Fibroblast of lung (primary cell): ENCODE measurements at regions not wholly inside any gene's neighbourhood (a gene's known extent, or its start where the extent isn't known, plus 50 kb on each side); places are given as distances from the start of the nearest gene placed in this dataset.

Experiments used
- DNase-seq, 2 donors: peaks; one replicate each; pipeline versions ENCODE4 v3.0.0 to v3.0.0-alpha.2; 2010; ENCODE audit warnings: low read depth in 2 of 2
- H2AFZ ChIP-seq: 2 replicates; pipeline ENCODE4 v1.5.1; 2012; ENCODE audit warnings: low read length, control low read depth, inconsistent platforms
- H3K27ac ChIP-seq: 2 replicates; pipeline ENCODE4 v1.5.1; 2011; ENCODE audit warnings: low read length, control low read depth; ENCODE audit not compliant: insufficient read depth
- H3K27me3 ChIP-seq: 2 replicates; pipeline ENCODE4 v1.5.1; 2011; ENCODE audit warnings: mild to moderate bottlenecking, low read length; ENCODE audit not compliant: control insufficient read depth, insufficient read depth
- H3K36me3 ChIP-seq: 2 replicates; pipeline ENCODE4 v1.5.1; 2011; ENCODE audit warnings: low read length; ENCODE audit not compliant: control insufficient read depth, insufficient read depth
- H3K4me1 ChIP-seq: 2 replicates; pipeline ENCODE4 v1.5.1; 2011; ENCODE audit warnings: low read length; ENCODE audit not compliant: control insufficient read depth, insufficient read depth; ENCODE audit errors: extremely low read depth
- H3K4me2 ChIP-seq: 2 replicates; pipeline ENCODE4 v1.5.1; 2011; ENCODE audit warnings: low read length, control low read depth; ENCODE audit not compliant: insufficient read depth; ENCODE audit errors: extremely low read depth
- H3K4me3 ChIP-seq, 4 experiments: fragments of 200-600 bp in 1 of 4; sonication (generic) in 1 of 4; replicated peaks in 1 of 4; 2 replicates each; pipeline ENCODE4 v1.5.1; 2011 to 2016; ENCODE audit warnings: low read length in 4 of 4, low read depth in 3 of 4, mild to moderate bottlenecking in 3 of 4, control low read depth in 2 of 4, inconsistent platforms in 1 of 4, mixed read lengths in 1 of 4; ENCODE audit not compliant: insufficient read depth in 1 of 4; ENCODE audit errors: control extremely low read depth in 1 of 4
- H3K79me2 ChIP-seq: 2 replicates; pipeline ENCODE4 v1.5.1; 2012; ENCODE audit warnings: mild to moderate bottlenecking, low read length, inconsistent platforms; ENCODE audit not compliant: control insufficient read depth, insufficient read depth
- H3K9ac ChIP-seq: 2 replicates; pipeline ENCODE4 v1.5.1; 2011; ENCODE audit warnings: mild to moderate bottlenecking, low read length, control low read depth; ENCODE audit not compliant: insufficient read depth
- H3K9me3 ChIP-seq: 2 replicates; pipeline ENCODE4 v1.5.1; 2012; ENCODE audit warnings: low read depth, low read length; ENCODE audit not compliant: control insufficient read depth, insufficient read depth
- H4K20me1 ChIP-seq: 2 replicates; pipeline ENCODE4 v1.5.1; 2011; ENCODE audit warnings: low read length; ENCODE audit not compliant: control insufficient read depth, insufficient read depth; ENCODE audit errors: extremely low read depth
- CTCF ChIP-seq, 2 donors: IDR thresholded peaks in 1 of 2; conservative IDR thresholded peaks in 1 of 2; 1 replicate in 1 of 2; 2 replicates in 1 of 2; pipeline ENCODE4 v1.5.1; 2011 to 2012; ENCODE audit warnings: low read length in 2 of 2, control low read depth in 1 of 2, inconsistent platforms in 1 of 2, low read depth in 1 of 2, mild to moderate bottlenecking in 1 of 2
- EZH2 ChIP-seq: IDR thresholded peaks from 2 replicates; pipeline ENCODE4 v1.5.1; 2012; ENCODE audit warnings: low read length, control low read depth, mild to moderate bottlenecking; ENCODE audit errors: missing control alignments

GRCh38 chr16:18050234-18050633, 286.3 kb downstream of the NPIPA8 start:
- H3K4me2 ChIP-seq, result no peak overlapping the region
- no peaks in the 10 kb centered on the region for H3K4me1 ChIP-seq
- TF ChIP-seq CTCF (conservative IDR thresholded peaks at IDR 0.05 in 1 of 2, IDR thresholded peaks at IDR 0.05 in 1 of 2; ENCODE audit: low read depth in 1 of 2, low read length in 2 of 2) (no peak), EZH2 (no peak)
- H3K27me3 ChIP-seq, result no peaks in the 10 kb centered on the region
- H3K27ac ChIP-seq, result no peak overlapping the region
- H3K9ac ChIP-seq, result no peak overlapping the region
- H3K9me3 ChIP-seq, result no peaks in the 10 kb centered on the region
- no peak overlapping the region for H3K4me3 ChIP-seq
- no peaks in the 10 kb centered on the region for H3K36me3 ChIP-seq
- DNase-seq, result no peak
- no peak overlapping the region for H2AFZ ChIP-seq
- no peaks in the 10 kb centered on the region for H3K79me2 ChIP-seq
- no peaks in the 10 kb centered on the region for H4K20me1 ChIP-seq

- no peak for DNase-seq
- Histone ChIP-seq H3K4me1 (no peaks in the 10 kb centered on the region), H3K4me2 (no peak overlapping the region), H3K9ac (no peak overlapping the region), H3K79me2 (no peaks in the 10 kb centered on the region), H3K27me3 (no peaks in the 10 kb centered on the region), H3K36me3 (no peaks in the 10 kb centered on the region), H3K4me3 (no peak overlapping the region), H3K27ac (no peak overlapping the region), H2AFZ (no peak overlapping the region), H4K20me1 (no peaks in the 10 kb centered on the region), H3K9me3 (no peaks in the 10 kb centered on the region)
- TF ChIP-seq CTCF (conservative IDR thresholded peaks at IDR 0.05 in 1 of 2, IDR thresholded peaks at IDR 0.05 in 1 of 2; ENCODE audit: low read depth in 1 of 2, low read length in 2 of 2) (no peak), EZH2 (no peak)
Observed at GRCh38 chr16:18049547-18050133, 286.9 kb downstream of the NPIPA8 start.

- H3K27me3 ChIP-seq, result no peaks in the 10 kb centered on the region
- no peaks in the 10 kb centered on the region for H4K20me1 ChIP-seq
- H3K4me1 ChIP-seq, result no peaks in the 10 kb centered on the region
- DNase-seq, result no peak
- TF ChIP-seq EZH2, result no peak
- TF ChIP-seq CTCF (conservative IDR thresholded peaks at IDR 0.05 in 1 of 2, IDR thresholded peaks at IDR 0.05 in 1 of 2; ENCODE audit: low read depth in 1 of 2, low read length in 2 of 2), result no peak
- no peak overlapping the region for H3K27ac ChIP-seq
- H3K4me2 ChIP-seq, result no peak overlapping the region
- no peaks in the 10 kb centered on the region for H3K9me3 ChIP-seq
- no peaks in the 10 kb centered on the region for H3K79me2 ChIP-seq
- no peak overlapping the region for H3K4me3 ChIP-seq
- no peak overlapping the region for H2AFZ ChIP-seq
- H3K36me3 ChIP-seq, result no peaks in the 10 kb centered on the region
- no peak overlapping the region for H3K9ac ChIP-seq
Observed at GRCh38 chr16:18048853-18049546, 287.5 kb downstream of the NPIPA8 start.
